ENCODE measurements at regions not wholly inside any gene's neighbourhood (a gene's known extent, or its start where the extent isn't known, plus 50 kb on each side); places are given as distances from the start of the nearest gene placed in this dataset.
"Not testable (repeated sequence)": the region's sequence is repeated elsewhere in the genome, so short reads cannot be mapped to it uniquely, and the experiment has no call there.

DNA sequence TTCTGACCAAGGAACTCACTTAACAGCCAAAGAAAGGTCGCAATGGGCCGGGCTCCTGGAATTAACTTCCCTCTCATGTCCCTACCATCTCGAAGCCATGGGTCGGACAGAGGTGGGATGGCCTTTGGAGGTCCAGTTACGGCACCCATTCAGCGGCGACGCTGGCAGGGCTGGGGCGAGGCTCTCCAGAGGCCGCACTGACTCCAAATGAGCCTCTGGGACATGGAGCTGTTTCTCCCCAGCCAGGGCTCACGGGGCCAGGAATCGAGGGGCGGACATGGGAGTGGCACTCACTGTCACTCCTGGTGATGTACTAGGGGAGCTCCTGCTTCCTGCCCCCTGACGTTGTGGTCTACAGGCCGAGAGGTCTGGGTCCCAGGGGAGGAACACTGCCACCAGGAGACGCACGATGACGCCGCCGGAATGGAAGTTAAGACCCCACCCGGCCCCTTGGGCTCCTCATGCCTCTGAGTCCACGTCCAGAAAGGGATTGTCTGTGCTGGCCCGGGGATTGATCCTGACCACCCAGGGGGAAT is 60.7 kb upstream of the METRNL start:
- DNase-seq (ENCODE audit: low spot score), result peak; percentile 32

DNA sequence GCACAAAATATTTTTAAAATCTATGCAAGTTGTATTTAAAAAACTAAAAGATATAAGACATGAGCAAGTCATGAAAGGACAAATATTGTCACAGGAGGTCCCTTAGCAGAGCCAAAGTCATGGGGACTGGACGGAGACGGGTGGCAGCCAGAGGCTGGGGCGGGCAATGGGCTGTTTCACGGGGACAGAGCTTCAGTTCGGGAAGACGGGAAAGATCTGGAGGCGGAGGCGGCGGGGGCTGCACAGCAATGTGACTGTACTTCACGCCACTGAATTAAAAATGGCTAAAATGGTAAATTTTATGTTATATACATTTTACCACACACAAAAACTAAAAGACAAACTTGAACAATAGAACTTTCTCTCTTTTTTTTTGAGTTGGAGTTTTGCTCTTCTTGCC is 60.0 kb upstream of the METRNL start:
- peak; percentile 27 for DNase-seq (ENCODE audit: low spot score)

DNA sequence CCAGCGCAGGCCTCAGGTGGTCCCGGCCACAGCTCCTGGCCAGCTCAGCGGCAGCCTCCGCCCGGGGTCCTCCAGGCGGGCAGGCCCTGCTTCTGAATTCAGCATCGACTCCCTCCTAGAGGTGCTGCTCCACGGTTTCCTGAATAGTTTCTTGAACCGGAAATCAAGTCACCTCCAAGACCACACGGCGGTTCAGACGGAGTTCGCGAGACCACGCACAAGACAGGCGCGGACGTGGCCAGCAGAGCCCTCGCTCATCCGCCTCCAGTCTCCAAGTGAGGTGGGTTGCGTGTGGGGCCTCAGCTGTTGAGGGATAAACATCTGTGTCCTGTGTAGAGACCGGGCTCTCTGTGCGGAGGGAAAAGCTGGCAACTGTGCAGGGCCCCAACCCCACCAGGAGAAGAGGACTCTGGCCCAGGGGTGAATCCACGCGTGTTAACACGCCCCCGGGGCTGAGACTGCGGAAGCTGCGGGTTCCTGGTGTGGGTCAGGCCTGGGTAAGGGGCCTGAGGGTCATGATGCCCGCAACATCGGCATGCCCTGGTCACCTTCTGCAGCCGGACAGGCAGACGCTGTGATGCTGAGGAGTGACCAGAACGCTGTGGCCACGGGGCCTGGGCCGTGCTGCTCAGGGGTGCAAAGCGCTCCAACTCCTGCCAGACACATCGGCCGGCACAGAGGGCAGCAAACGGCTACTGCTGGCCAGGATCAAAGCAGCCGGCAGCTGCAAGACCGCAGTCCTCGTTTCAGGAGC is 55.0 kb upstream of the METRNL start:
- DNase-seq (ENCODE audit: low spot score), result no peak

DNA sequence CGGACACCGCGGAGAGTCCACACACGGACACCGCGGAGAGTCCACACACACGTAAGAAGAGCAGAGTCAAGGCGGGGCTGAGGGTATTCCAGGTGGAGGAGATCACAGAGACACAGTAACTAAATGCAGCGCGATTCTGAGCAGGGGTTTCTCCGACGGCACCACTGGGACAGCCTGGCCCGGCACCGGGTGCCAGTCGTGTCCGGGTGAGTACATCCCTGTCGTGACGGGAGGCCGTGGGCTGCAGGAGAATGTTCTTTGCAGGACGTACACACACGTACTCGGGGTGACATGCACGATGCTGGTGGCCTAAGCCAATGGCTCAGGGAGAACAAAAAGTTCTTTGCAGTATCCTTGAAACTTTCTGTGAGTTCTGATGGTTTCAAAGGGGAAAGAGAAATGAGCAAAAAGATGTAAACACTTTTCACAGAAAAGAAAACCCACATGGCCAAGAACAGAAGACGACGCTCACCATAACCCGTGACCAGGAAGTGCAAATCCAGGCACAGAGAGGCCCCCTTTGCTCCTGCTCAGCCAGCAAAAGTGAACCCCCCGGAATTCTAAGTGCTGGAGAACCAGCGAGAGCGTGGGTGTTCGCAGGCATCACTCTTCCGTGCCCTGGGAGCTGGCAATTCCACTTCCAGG is 53.7 kb upstream of the METRNL start:
- DNase-seq (ENCODE audit: low spot score), result no peak

GRCh38 chr17:83026311-83026811 is 53.0 kb upstream of the METRNL start:
- DNase-seq (ENCODE audit: low spot score), result no peak

DNA sequence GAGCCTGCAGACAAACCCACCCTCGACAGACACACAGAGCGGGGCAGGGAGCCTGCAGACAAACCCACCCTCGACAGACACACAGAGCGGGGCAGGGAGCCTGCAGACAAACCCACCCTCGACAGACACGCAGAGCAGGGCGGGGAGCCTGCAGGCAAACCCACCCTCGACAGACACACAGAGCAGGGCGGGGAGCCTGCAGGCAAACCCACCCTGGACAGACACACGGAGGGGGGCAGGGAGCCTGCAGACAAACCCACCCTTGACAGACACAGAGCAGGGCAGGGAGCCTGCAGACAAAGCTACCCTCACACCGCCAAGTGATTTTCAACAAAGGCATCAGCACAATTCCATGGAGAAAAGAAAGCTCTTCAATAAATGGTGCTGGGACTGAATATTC is 52.5 kb upstream of the METRNL start:
- DNase-seq (ENCODE audit: low spot score), result not testable (repeated sequence)

DNA sequence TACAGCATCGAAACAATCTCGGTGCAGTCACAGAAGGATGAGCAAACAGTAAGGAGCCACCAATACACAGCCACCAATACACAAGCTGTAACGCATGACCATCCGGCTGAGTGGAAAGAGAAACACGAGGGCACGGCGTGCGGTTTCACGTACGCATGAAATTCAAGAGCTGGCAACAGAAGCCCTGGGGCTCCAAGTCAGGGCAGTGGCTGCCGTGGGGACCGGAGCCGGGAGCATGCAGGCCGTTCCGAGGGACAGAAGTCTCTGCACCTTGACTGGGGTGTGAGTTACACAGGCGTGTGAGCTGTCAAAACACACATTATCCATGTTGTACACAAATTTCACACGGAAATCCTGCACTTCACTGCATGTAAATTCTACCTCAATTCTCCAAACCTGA is 50.6 kb upstream of the METRNL start:
- no peak for DNase-seq (ENCODE audit: low spot score)

GRCh38 chr17:83029571-83029970 is 49.8 kb upstream of the METRNL start:
- no peak for DNase-seq (ENCODE audit: low spot score)

Measured in D341Med (cell line).